RWPE2 (cell line): ENCODE measurements at regions not wholly inside any gene's neighbourhood (a gene's known extent, or its start where the extent isn't known, plus 50 kb on each side); places are given as distances from the start of the nearest gene placed in this dataset.

Experiments used
- ATAC-seq: fragments of 200-7000 bp; cut with Tn5 transposase; 3 replicates; pipeline ENCODE4 v1.9.1; 2021; ENCODE audit warnings: low read depth
- DNase-seq: peaks from one replicate; pipeline ENCODE4 v3.0.0-alpha.2; 2020; ENCODE audit warnings: low spot score
- H3K27ac ChIP-seq: fragments of 450-650 bp; 2 replicates; pipeline ENCODE4 v1.5.1; 2017; ENCODE audit warnings: mild to moderate bottlenecking; ENCODE audit not compliant: poor library complexity, severe bottlenecking
- H3K27me3 ChIP-seq: fragments of 250-450 bp; sonication (Bioruptor Pico); 2 replicates; pipeline ENCODE4 v1.5.1; 2021; ENCODE audit warnings: mild to moderate bottlenecking, moderate library complexity; ENCODE audit not compliant: insufficient read depth, poor library complexity, severe bottlenecking
- H3K36me3 ChIP-seq: fragments of 250-450 bp; sonication (Bioruptor Pico); 2 replicates; pipeline ENCODE4 v1.5.1; 2020; ENCODE audit warnings: low read depth, mild to moderate bottlenecking, moderate library complexity
- H3K4me1 ChIP-seq: fragments of 250-450 bp; sonication (Bioruptor Pico); 2 replicates; pipeline ENCODE4 v1.5.1; 2021; ENCODE audit warnings: mild to moderate bottlenecking, moderate library complexity; ENCODE audit not compliant: insufficient read depth, poor library complexity, severe bottlenecking
- H3K4me3 ChIP-seq: fragments of 250-450 bp; sonication (Bioruptor Pico); 2 replicates; pipeline ENCODE4 v1.5.1; 2021; ENCODE audit warnings: mild to moderate bottlenecking, moderate library complexity; ENCODE audit not compliant: severe bottlenecking
- H3K9me3 ChIP-seq: fragments of 250-450 bp; sonication (Bioruptor Pico); 2 replicates; pipeline ENCODE4 v1.5.1; 2021; ENCODE audit warnings: mild to moderate bottlenecking, moderate library complexity; ENCODE audit not compliant: severe bottlenecking
- TF ChIP-seq, protein P1 (sequence below): fragments of 450-650 bp; IDR thresholded peaks from one replicate; pipeline ENCODE4 v1.5.1; 2017; ENCODE audit warnings: mild to moderate bottlenecking, moderate library complexity; ENCODE audit not compliant: poor library complexity, severe bottlenecking

DNA sequence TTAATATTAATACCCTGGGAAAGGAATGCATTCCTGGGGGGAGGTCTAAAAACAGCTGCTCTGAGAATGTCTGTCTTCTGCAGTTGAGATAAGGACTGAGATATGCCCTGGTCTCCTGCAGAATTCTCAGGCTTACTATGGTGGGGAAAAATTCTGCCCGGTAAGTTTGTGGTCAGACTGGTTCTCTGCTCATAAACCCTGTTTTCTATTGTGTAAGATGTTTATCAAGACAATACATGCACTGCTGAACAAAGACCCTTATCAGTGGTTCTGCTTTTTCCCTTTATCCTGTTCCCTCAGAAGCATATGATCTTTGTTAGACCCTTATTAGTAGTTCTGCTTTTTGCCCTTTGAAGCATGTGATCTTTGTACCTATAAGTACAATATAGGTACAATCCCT, 494.6 kb downstream of the CNTN6 start:
- no peak for DNase-seq

DNA sequence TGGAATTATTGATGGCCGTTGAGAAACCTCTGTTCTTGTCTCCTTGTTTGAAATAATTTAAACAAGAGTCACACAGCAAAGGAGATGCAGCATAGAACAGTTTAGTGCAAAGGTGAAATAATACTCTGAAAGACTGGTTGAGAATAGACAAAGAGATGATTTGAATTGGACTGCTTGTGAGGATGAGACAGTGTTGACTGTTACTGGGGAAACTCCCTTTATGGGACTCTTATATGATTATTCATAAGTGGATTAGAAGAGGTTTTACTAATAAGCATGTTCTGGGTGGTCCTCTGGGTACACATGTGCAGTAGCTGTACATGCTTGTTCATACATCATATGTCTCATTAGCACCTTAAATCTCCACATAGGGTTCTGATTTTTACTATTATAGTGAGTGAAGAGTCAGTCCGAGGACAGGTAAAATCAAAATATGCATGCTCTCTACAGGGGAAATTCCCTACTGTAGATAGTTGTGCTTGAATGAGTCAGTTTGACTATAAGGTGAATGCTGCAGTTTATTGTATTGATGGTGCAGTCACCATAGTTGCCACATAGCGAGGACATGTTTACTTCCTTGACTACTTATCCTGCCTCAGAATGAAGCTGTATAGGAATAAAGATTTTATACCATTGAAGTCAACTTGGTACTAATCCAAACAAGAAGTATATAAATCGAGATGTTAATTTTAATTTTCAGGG, 498.7 kb downstream of the CNTN6 start:
- H3K4me1 ChIP-seq, result no peaks in the 10 kb centered on the region
- no peak for DNase-seq
- no peaks in the 10 kb centered on the region for H3K27me3 ChIP-seq
- TF ChIP-seq, protein P1, sequence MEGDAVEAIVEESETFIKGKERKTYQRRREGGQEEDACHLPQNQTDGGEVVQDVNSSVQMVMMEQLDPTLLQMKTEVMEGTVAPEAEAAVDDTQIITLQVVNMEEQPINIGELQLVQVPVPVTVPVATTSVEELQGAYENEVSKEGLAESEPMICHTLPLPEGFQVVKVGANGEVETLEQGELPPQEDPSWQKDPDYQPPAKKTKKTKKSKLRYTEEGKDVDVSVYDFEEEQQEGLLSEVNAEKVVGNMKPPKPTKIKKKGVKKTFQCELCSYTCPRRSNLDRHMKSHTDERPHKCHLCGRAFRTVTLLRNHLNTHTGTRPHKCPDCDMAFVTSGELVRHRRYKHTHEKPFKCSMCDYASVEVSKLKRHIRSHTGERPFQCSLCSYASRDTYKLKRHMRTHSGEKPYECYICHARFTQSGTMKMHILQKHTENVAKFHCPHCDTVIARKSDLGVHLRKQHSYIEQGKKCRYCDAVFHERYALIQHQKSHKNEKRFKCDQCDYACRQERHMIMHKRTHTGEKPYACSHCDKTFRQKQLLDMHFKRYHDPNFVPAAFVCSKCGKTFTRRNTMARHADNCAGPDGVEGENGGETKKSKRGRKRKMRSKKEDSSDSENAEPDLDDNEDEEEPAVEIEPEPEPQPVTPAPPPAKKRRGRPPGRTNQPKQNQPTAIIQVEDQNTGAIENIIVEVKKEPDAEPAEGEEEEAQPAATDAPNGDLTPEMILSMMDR, result no peak
- no peak for ATAC-seq
- H3K27ac ChIP-seq, result no peak overlapping the region
- H3K36me3 ChIP-seq, result no peaks in the 10 kb centered on the region
- no peak overlapping the region for H3K4me3 ChIP-seq
- H3K9me3 ChIP-seq, result no peaks in the 10 kb centered on the region

More for the DNA sequence above, 494.6 kb downstream of the CNTN6 start:
- H3K27ac ChIP-seq, result no peak overlapping the region
- H3K36me3 ChIP-seq, result no peaks in the 10 kb centered on the region
- H3K4me1 ChIP-seq, result no peaks in the 10 kb centered on the region
- no peaks in the 10 kb centered on the region for H3K9me3 ChIP-seq
- no peak overlapping the region for H3K4me3 ChIP-seq
- no peak for ATAC-seq
- TF ChIP-seq, protein P1, result no peak
- H3K27me3 ChIP-seq, result no peaks in the 10 kb centered on the region

DNA sequence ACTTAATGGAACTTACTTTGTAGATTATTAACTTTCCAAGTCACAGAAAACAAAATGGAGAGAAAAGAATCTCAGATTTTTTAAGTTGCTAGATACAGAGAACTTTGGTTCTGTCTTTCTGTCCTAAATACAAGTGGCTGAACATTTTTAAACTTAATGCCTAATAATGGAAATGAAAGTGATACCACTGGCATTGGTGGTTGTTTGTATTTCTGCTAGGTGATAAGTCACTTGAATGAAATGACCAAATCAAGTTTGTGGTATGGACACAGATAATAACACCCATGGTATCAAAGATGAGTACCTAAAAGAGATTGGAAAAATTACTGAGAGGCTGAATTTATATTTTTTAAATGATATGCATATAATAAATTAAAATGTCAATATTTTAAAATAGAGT, 502.1 kb downstream of the CNTN6 start:
- DNase-seq, result no peak
- no peak overlapping the region for H3K27ac ChIP-seq
- H3K9me3 ChIP-seq, result no peaks in the 10 kb centered on the region
- H3K4me1 ChIP-seq, result no peaks in the 10 kb centered on the region
- no peaks in the 10 kb centered on the region for H3K36me3 ChIP-seq
- no peak overlapping the region for H3K4me3 ChIP-seq
- H3K27me3 ChIP-seq, result no peaks in the 10 kb centered on the region
- TF ChIP-seq, protein P1, result no peak
- no peak for ATAC-seq

DNA sequence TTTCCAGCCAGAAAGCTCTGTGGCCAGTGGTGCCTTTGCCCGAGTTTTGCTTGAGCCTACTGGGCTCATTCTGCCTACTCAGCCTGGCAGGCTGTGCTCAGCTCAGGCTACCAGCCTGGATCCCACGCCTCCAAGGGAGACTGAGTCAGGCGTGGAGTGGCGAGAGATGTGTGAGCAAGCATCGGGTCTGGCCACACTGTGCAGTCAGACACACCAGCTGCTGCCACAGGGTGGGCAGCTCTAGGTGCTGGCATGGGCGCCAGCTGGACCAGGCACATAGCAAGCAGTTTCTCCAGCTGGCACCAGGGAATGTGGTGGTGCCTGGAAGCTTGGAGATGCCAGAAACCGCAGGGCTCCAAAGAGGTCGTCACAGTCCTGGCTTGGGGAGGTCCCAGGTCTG, 498.5 kb upstream of the CNTN4 start:
- Histone ChIP-seq H3K4me3 (no peak overlapping the region), H3K27me3 (no peaks in the 10 kb centered on the region), H3K9me3 (no peaks in the 10 kb centered on the region), H3K4me1 (no peaks in the 10 kb centered on the region), H3K36me3 (no peaks in the 10 kb centered on the region), H3K27ac (no peak overlapping the region)
- DNase-seq (no peak), ATAC-seq (no peak)
- TF ChIP-seq, protein P1, result no peak

DNA sequence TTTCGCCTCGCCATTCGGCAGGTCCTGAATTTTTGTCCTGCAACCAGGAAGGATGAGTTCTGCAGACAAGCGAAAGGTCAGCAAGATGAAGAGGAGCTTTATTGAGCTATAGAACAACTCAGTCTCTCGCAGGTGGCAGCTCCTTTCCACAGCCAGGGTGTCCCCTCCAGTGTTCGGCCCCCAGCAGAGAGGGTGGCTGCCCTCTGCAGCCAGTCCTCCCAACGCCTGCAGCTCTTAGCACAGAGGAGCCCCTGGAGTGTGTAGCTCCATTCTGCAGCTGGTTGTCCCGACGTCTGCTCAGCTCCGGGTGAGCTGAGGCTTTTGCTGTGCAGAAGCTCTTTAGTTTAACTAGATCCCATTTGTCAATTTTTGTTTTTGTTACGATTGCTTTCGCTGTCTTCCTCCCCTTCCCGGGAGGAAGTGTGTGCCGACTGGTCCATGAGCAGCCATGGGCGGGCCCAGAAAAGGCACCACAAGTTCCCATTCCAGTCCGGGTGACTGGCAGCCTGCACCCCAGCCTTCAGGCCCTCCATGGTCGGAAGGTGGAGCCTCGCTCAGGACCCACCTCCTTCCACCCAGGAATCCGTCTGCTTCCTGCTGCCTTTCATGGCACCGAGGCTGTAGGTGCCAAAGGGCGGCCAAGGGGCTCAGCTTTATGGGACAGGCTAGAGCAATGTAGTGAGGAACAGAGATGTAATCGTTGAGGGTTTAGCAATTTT, 497.8 kb upstream of the CNTN4 start:
- no peak for ATAC-seq
- H3K27me3 ChIP-seq, result no peaks in the 10 kb centered on the region
- no peaks in the 10 kb centered on the region for H3K4me1 ChIP-seq
- H3K36me3 ChIP-seq, result no peaks in the 10 kb centered on the region
- no peak for DNase-seq
- no peak overlapping the region for H3K27ac ChIP-seq
- no peaks in the 10 kb centered on the region for H3K9me3 ChIP-seq
- H3K4me3 ChIP-seq, result no peak overlapping the region
- TF ChIP-seq, protein P1, result no peak
